PC-3 (cell line): ENCODE measurements at regions not wholly inside any gene's neighbourhood (a gene's known extent, or its start where the extent isn't known, plus 50 kb on each side); places are given as distances from the start of the nearest gene placed in this dataset.

Experiments
- EZH2 ChIP-seq: fragments of 300-600 bp; sonication (generic); IDR thresholded peaks from one replicate; pipeline ENCODE4 v1.6.1; 2017; ENCODE audit warnings: antibody characterized with exemption, mild to moderate bottlenecking, low read length; ENCODE audit not compliant: unreplicated experiment
- TF ChIP-seq, protein P1 (sequence below): fragments of 300-600 bp; sonication (generic); conservative IDR thresholded peaks from 2 replicates; pipeline ENCODE4 v1.5.1; 2017; ENCODE audit warnings: antibody characterized with exemption, low read depth, mild to moderate bottlenecking, low read length

DNA sequence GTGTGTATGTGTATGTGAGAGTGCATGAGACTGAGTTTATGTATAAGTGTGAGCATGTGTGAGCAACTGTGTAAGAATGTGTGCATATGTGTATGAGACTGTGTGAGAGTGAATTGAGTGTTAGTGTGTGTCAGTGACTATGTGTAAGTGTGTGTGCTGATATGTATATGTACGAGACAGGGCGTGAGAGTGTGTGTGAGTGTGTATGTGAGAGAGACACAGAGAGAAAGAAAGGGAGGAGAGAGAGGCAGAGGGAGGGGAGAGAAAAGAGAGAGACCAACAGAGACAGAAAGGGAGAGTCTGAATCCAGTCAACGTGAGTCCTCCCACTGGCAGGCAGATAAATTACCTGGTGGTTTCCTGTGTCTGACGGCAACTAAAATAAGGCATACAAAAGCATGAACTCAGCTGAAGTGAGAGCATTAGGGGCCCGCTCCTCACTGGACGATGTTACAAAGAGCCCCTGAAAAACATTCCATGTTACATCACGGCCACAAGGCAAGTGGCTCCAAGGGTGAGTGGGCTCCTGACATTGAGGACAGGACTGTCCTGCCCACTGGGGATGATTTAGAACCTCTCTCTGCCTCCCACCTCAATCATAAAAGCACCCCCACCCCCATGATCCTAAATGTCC, 66.6 kb upstream of the TIAM1 start:
- TF ChIP-seq, protein P1, sequence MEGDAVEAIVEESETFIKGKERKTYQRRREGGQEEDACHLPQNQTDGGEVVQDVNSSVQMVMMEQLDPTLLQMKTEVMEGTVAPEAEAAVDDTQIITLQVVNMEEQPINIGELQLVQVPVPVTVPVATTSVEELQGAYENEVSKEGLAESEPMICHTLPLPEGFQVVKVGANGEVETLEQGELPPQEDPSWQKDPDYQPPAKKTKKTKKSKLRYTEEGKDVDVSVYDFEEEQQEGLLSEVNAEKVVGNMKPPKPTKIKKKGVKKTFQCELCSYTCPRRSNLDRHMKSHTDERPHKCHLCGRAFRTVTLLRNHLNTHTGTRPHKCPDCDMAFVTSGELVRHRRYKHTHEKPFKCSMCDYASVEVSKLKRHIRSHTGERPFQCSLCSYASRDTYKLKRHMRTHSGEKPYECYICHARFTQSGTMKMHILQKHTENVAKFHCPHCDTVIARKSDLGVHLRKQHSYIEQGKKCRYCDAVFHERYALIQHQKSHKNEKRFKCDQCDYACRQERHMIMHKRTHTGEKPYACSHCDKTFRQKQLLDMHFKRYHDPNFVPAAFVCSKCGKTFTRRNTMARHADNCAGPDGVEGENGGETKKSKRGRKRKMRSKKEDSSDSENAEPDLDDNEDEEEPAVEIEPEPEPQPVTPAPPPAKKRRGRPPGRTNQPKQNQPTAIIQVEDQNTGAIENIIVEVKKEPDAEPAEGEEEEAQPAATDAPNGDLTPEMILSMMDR: no peak
- TF ChIP-seq EZH2: no peak
